SW480 (cell line): ENCODE measurements at regions not wholly inside any gene's neighbourhood (a gene's known extent, or its start where the extent isn't known, plus 50 kb on each side); places are given as distances from the start of the nearest gene placed in this dataset.

Experiments used
- DNase-seq: peaks from one replicate; pipeline ENCODE4 v3.0.0-alpha.2; 2016; ENCODE audit warnings: low spot score

- no peak for DNase-seq
Observed at GRCh38 chr12:92359581-92360209, 214.0 kb upstream of the BTG1 start.

GRCh38 chr12:92357584-92358261, 212.1 kb upstream of the BTG1 start:
- DNase-seq: no peak

GRCh38 chr12:92356425-92356824, 210.8 kb upstream of the BTG1 start:
- DNase-seq: no peak

GRCh38 chr12:92349635-92350034, 204.0 kb upstream of the BTG1 start:
- no peak for DNase-seq

GRCh38 chr12:92342574-92342973, 196.9 kb upstream of the BTG1 start:
- DNase-seq: no peak

GRCh38 chr12:92341065-92341668, 195.5 kb upstream of the BTG1 start:
- DNase-seq: no peak

- DNase-seq: no peak
Observed at GRCh38 chr12:92340441-92341064, 194.9 kb upstream of the BTG1 start.

GRCh38 chr12:92340003-92340402, 194.4 kb upstream of the BTG1 start:
- DNase-seq: no peak

GRCh38 chr12:92339198-92339821, 193.7 kb upstream of the BTG1 start:
- DNase-seq: no peak

GRCh38 chr12:92338671-92339070, 193.0 kb upstream of the BTG1 start:
- no peak for DNase-seq

- no peak for DNase-seq
Observed at GRCh38 chr12:92338102-92338501, 192.5 kb upstream of the BTG1 start.

GRCh38 chr12:92337128-92337527, 191.5 kb upstream of the BTG1 start:
- peak; percentile 3 for DNase-seq

- DNase-seq: no peak
Observed at GRCh38 chr12:92336641-92337040, 191.0 kb upstream of the BTG1 start.

- no peak for DNase-seq
Observed at GRCh38 chr12:92335831-92336230, 190.2 kb upstream of the BTG1 start.

GRCh38 chr12:92334552-92334951, 188.9 kb upstream of the BTG1 start:
- no peak for DNase-seq

GRCh38 chr12:92332552-92332951, 186.9 kb upstream of the BTG1 start:
- DNase-seq: no peak

GRCh38 chr12:92331383-92331782, 185.7 kb upstream of the BTG1 start:
- DNase-seq: no peak

GRCh38 chr12:92330654-92331053, 185.0 kb upstream of the BTG1 start:
- DNase-seq: no peak

- no peak for DNase-seq
Observed at GRCh38 chr12:92326877-92327276, 181.2 kb upstream of the BTG1 start.

- no peak for DNase-seq
Observed at GRCh38 chr12:92324849-92325500, 179.3 kb upstream of the BTG1 start.

- no peak for DNase-seq
Observed at GRCh38 chr12:92312463-92312964, 166.9 kb upstream of the BTG1 start.
